ENCODE measurements at regions not wholly inside any gene's neighbourhood (a gene's known extent, or its start where the extent isn't known, plus 50 kb on each side); places are given as distances from the start of the nearest gene placed in this dataset.

GRCh38 chr9:129408535-129409215, 212.2 kb downstream of the C9orf50 start:
- DNase-seq, result no peak

- no peak for DNase-seq
Measured at GRCh38 chr9:129407905-129408452, 212.9 kb downstream of the C9orf50 start.

- DNase-seq, result no peak
Measured at GRCh38 chr9:129406278-129407225, 214.3 kb downstream of the C9orf50 start.

GRCh38 chr9:129405827-129406213, 215.1 kb downstream of the C9orf50 start:
- no peak for DNase-seq

- no peak for DNase-seq
Measured at GRCh38 chr9:129405089-129405826, 215.6 kb downstream of the C9orf50 start.

GRCh38 chr9:129404621-129405020, 216.3 kb downstream of the C9orf50 start:
- no peak for DNase-seq

GRCh38 chr9:129403779-129404620, 216.9 kb downstream of the C9orf50 start:
- DNase-seq, result no peak

GRCh38 chr9:129402931-129403778, 217.7 kb downstream of the C9orf50 start:
- no peak for DNase-seq

- DNase-seq, result no peak
Measured at GRCh38 chr9:129402371-129402739, 218.5 kb downstream of the C9orf50 start.

- DNase-seq, result no peak
Measured at GRCh38 chr9:129401623-129402370, 219.1 kb downstream of the C9orf50 start.

GRCh38 chr9:129400971-129401622, 219.8 kb downstream of the C9orf50 start:
- no peak for DNase-seq

GRCh38 chr9:129400001-129400970, 220.6 kb downstream of the C9orf50 start:
- DNase-seq, result no peak

- no peak for DNase-seq
Measured at GRCh38 chr9:129399634-129399990, 221.3 kb downstream of the C9orf50 start.

- no peak for DNase-seq
Measured at GRCh38 chr9:129398961-129399633, 221.0 kb upstream of the IER5L start.

- no peak for DNase-seq
Measured at GRCh38 chr9:129398101-129398960, 220.3 kb upstream of the IER5L start.

GRCh38 chr9:129397335-129397734, 219.3 kb upstream of the IER5L start:
- DNase-seq, result no peak

GRCh38 chr9:129396365-129396708, 218.3 kb upstream of the IER5L start:
- DNase-seq, result no peak

All from activated CD4-positive, alpha-beta T cell treated with anti-CD3 and anti-CD28 coated beads, Interleukin-2, amount 50 U/mL, for 16 hours (primary cell).